ENCODE measurements at regions not wholly inside any gene's neighbourhood (a gene's known extent, or its start where the extent isn't known, plus 50 kb on each side); places are given as distances from the start of the nearest gene placed in this dataset.

- no peaks in the 10 kb centered on the region for H3K9me3 ChIP-seq
- H3K4me3 ChIP-seq (ENCODE audit: low read depth in 1 of 2, low read length in 1 of 2) = no peak overlapping the region
- peaks cover 2 to 15% of the 10 kb centered on the region in 2 experiments for H3K4me1 ChIP-seq (ENCODE audit: control insufficient read depth in 1 of 2, insufficient read depth in 1 of 2, low read depth in 1 of 2, low read length in 1 of 2)
- H3K27me3 ChIP-seq = no peaks in the 10 kb centered on the region
- no peaks in the 10 kb centered on the region for H3K36me3 ChIP-seq
- TF ChIP-seq CTCF (IDR thresholded peaks at IDR 0.05) = no peak
- no peak overlapping the region for H3K27ac ChIP-seq
These were observed 368.6 kb downstream of the INHBA start for GRCh38 chr7:41334071-41334862.

GRCh38 chr7:41333511-41333910 is 369.4 kb downstream of the INHBA start:
- H3K4me3 ChIP-seq (ENCODE audit: low read depth in 1 of 2, low read length in 1 of 2) = no peak overlapping the region

GRCh38 chr7:41331194-41331593 is 371.7 kb downstream of the INHBA start:
- H3K4me3 ChIP-seq (ENCODE audit: low read depth in 1 of 2, low read length in 1 of 2) = no peak overlapping the region
- no peak overlapping the region for H3K27ac ChIP-seq
- H3K4me1 ChIP-seq (ENCODE audit: control insufficient read depth in 1 of 2, insufficient read depth in 1 of 2, low read depth in 1 of 2, low read length in 1 of 2) = no peaks in the 10 kb centered on the region
- H3K27me3 ChIP-seq = no peaks in the 10 kb centered on the region
- H3K9me3 ChIP-seq = no peaks in the 10 kb centered on the region
- H3K36me3 ChIP-seq = no peaks in the 10 kb centered on the region
- TF ChIP-seq CTCF (IDR thresholded peaks at IDR 0.05) = no peak

More at GRCh38 chr7:41333511-41333910, 369.4 kb downstream of the INHBA start:
- H3K27me3 ChIP-seq = no peaks in the 10 kb centered on the region
- no peaks in the 10 kb centered on the region for H3K36me3 ChIP-seq
- no peak for TF ChIP-seq CTCF (IDR thresholded peaks at IDR 0.05)
- no peak overlapping the region for H3K27ac ChIP-seq
- H3K9me3 ChIP-seq = no peaks in the 10 kb centered on the region
- H3K4me1 ChIP-seq (ENCODE audit: control insufficient read depth in 1 of 2, insufficient read depth in 1 of 2, low read depth in 1 of 2, low read length in 1 of 2) = peaks cover 0 to 9% of the 10 kb centered on the region in 2 experiments

- Histone ChIP-seq H3K27me3 (no peaks in the 10 kb centered on the region), H3K4me1 (ENCODE audit: control insufficient read depth in 1 of 2, insufficient read depth in 1 of 2, low read depth in 1 of 2, low read length in 1 of 2) (no peaks in the 10 kb centered on the region), H3K27ac (no peak overlapping the region), H3K4me3 (ENCODE audit: low read depth in 1 of 2, low read length in 1 of 2) (no peak overlapping the region), H3K9me3 (no peaks in the 10 kb centered on the region), H3K36me3 (no peaks in the 10 kb centered on the region)
- TF ChIP-seq CTCF (IDR thresholded peaks at IDR 0.05) = no peak
These were observed 374.3 kb downstream of the INHBA start for GRCh38 chr7:41328544-41328943.

- no peaks in the 10 kb centered on the region for H3K36me3 ChIP-seq
- no peaks in the 10 kb centered on the region for H3K9me3 ChIP-seq
- H3K4me1 ChIP-seq (ENCODE audit: control insufficient read depth in 1 of 2, insufficient read depth in 1 of 2, low read depth in 1 of 2, low read length in 1 of 2) = no peaks in the 10 kb centered on the region
These were observed 374.8 kb downstream of the INHBA start for GRCh38 chr7:41328131-41328530.

More at GRCh38 chr7:41328131-41328530, 374.8 kb downstream of the INHBA start:
- Histone ChIP-seq H3K4me3 (ENCODE audit: low read depth in 1 of 2, low read length in 1 of 2) (no peak overlapping the region), H3K27me3 (no peaks in the 10 kb centered on the region), H3K27ac (no peak overlapping the region)
- no peak for TF ChIP-seq CTCF (IDR thresholded peaks at IDR 0.05)
